Esophagus muscularis mucosa (tissue), 4 donors: ENCODE measurements at regions not wholly inside any gene's neighbourhood (a gene's known extent, or its start where the extent isn't known, plus 50 kb on each side); places are given as distances from the start of the nearest gene placed in this dataset.

Experiments used
- DNase-seq: peaks from one replicate; pipeline ENCODE4 v3.0.0-alpha.2; 2017; ENCODE audit errors: extremely low spot score
- H3K27ac ChIP-seq, 4 donors: fragments of 200-600 bp; sonication (generic); replicated peaks in 1 of 4; 1 replicate in 3 of 4; 2 replicates in 1 of 4; pipeline ENCODE4 v1.5.1; 2016 to 2019; ENCODE audit warnings: mild to moderate bottlenecking in 1 of 4
- H3K27me3 ChIP-seq, 4 donors: fragments of 200-600 bp; sonication (generic); one replicate each; pipeline versions ENCODE4 v1.5.1 to v1.6.0; 2016 to 2019
- H3K36me3 ChIP-seq, 4 donors: fragments of 200-600 bp; sonication (generic); one replicate each; pipeline ENCODE4 v1.5.1; 2016 to 2019
- H3K4me1 ChIP-seq, 4 donors: fragments of 200-600 bp; sonication (generic); one replicate each; pipeline ENCODE4 v1.5.1; 2016 to 2019
- H3K4me3 ChIP-seq, 4 donors: fragments of 200-600 bp; sonication (generic); 1 replicate in 2 of 4; 2 replicates in 2 of 4; pipeline ENCODE4 v1.5.1; 2016 to 2019; ENCODE audit warnings: mild to moderate bottlenecking in 4 of 4, moderate library complexity in 1 of 4
- H3K9me3 ChIP-seq, 4 donors: fragments of 200-600 bp; sonication (generic); 1 replicate in 3 of 4; 2 replicates in 1 of 4; pipeline ENCODE4 v1.5.1; 2016 to 2019
- CTCF ChIP-seq, 3 experiments: fragments of 200-600 bp in 2 of 3; fragments of 450-650 bp in 1 of 3; sonication (generic) in 2 of 3; IDR thresholded peaks; one replicate each; pipeline ENCODE4 v1.5.1; 2017 to 2019; ENCODE audit warnings: antibody characterized with exemption in 3 of 3, mild to moderate bottlenecking in 2 of 3, moderate library complexity in 1 of 3
- EP300 ChIP-seq: sonication (generic); formaldehyde crosslinking; IDR thresholded peaks from one replicate; pipeline ENCODE4 v1.6.1; 2017; ENCODE audit warnings: antibody characterized with exemption
- POLR2A ChIP-seq: fragments of 450-650 bp; IDR thresholded peaks from one replicate; pipeline ENCODE4 v1.6.1; 2017; ENCODE audit warnings: antibody characterized with exemption, moderate library complexity, mild to moderate bottlenecking, low read depth
- POLR2AphosphoS5 ChIP-seq, 2 donors: sonication (generic); formaldehyde crosslinking; IDR thresholded peaks; one replicate each; pipeline ENCODE4 v1.6.1; 2017; ENCODE audit warnings: antibody characterized with exemption in 2 of 2
- WGBS: methylation state at CpG from one replicate; pipeline ENCODE4 v1.1.5; 2018; 5-methylcytosine and 5-hydroxymethylcytosine counted together
- intact Hi-C: fragments of 100-400 bp; cut with DNase I; formaldehyde crosslinking; loops from one replicate; pipeline ENCODE4 v1.15.1; 2023

GRCh38 chr22:27424319-27424718, 377.2 kb downstream of the MN1 start:
- TF ChIP-seq CTCF (IDR thresholded peaks at IDR 0.05) (no peak), POLR2AphosphoS5 (IDR thresholded peaks at IDR 0.05) (no peak), EP300 (no peak), POLR2A (no peak)
- Histone ChIP-seq H3K4me3 (no peak overlapping the region), H3K27ac (no peak overlapping the region), H3K4me1 (peaks cover 10 to 19% (median 19%) of the 10 kb centered on the region in 4 donors), H3K36me3 (no peaks in the 10 kb centered on the region), H3K27me3 (no peaks in the 10 kb centered on the region), H3K9me3 (peaks cover 0 to 8% (median 2%) of the 10 kb centered on the region in 4 donors)
- intact Hi-C loops: no loop called here
- DNase-seq: no peak

- intact Hi-C loops: no loop called here
- Histone ChIP-seq H3K36me3 (no peaks in the 10 kb centered on the region), H3K4me1 (no peaks in the 10 kb centered on the region), H3K27ac (no peak overlapping the region), H3K9me3 (peaks cover 0 to 25% (median 8%) of the 10 kb centered on the region in 4 donors), H3K27me3 (no peaks in the 10 kb centered on the region), H3K4me3 (no peak overlapping the region)
- WGBS: 93% methylated on average over 10 of the region's 10 CpGs
- TF ChIP-seq EP300 (no peak), POLR2AphosphoS5 (IDR thresholded peaks at IDR 0.05) (no peak), CTCF (IDR thresholded peaks at IDR 0.05) (no peak), POLR2A (no peak)
- no peak for DNase-seq
Observed at GRCh38 chr22:27429476-27429875, 372.1 kb downstream of the MN1 start.

GRCh38 chr22:27431081-27431480, 370.5 kb downstream of the MN1 start:
- Histone ChIP-seq H3K9me3 (peaks cover 0 to 25% (median 8%) of the 10 kb centered on the region in 4 donors), H3K27me3 (no peaks in the 10 kb centered on the region), H3K27ac (no peak overlapping the region), H3K4me1 (peaks cover 0 to 5% (median 2%) of the 10 kb centered on the region in 4 donors), H3K36me3 (no peaks in the 10 kb centered on the region), H3K4me3 (no peak overlapping the region)
- WGBS: 68% methylated on average over 7 of the region's 7 CpGs
- TF ChIP-seq POLR2AphosphoS5 (IDR thresholded peaks at IDR 0.05): no peak
- TF ChIP-seq POLR2A: no peak
- TF ChIP-seq EP300: no peak
- no peak for TF ChIP-seq CTCF (IDR thresholded peaks at IDR 0.05)
- DNase-seq: no peak
- intact Hi-C loops: no loop called here

- no peaks in the 10 kb centered on the region for H3K36me3 ChIP-seq
Observed at GRCh38 chr22:27431896-27432295, 369.7 kb downstream of the MN1 start.

More at GRCh38 chr22:27431896-27432295, 369.7 kb downstream of the MN1 start:
- Histone ChIP-seq H3K9me3 (peaks cover 0 to 25% (median 8%) of the 10 kb centered on the region in 4 donors), H3K27ac (no peak overlapping the region), H3K4me1 (peaks cover 0 to 11% (median 2%) of the 10 kb centered on the region in 4 donors), H3K4me3 (no peak overlapping the region), H3K27me3 (no peaks in the 10 kb centered on the region)
- TF ChIP-seq POLR2A (no peak), EP300 (no peak), CTCF (IDR thresholded peaks at IDR 0.05) (no peak), POLR2AphosphoS5 (IDR thresholded peaks at IDR 0.05) (no peak)
- no peak for DNase-seq
- WGBS: 83% methylated on average over 4 of the region's 4 CpGs
- intact Hi-C loops: no loop called here
